IMR-90 (cell line): ENCODE measurements at regions not wholly inside any gene's neighbourhood (a gene's known extent, or its start where the extent isn't known, plus 50 kb on each side); places are given as distances from the start of the nearest gene placed in this dataset.

Experiments
- ATAC-seq: fragments of 200-7000 bp; cut with Tn5 transposase; 2 replicates; pipeline ENCODE4 v1.9.1; 2020; ENCODE audit warnings: low read depth, mild to moderate bottlenecking, moderate library complexity
- BruUV-seq: library from RNA; stranded (reverse); fragments of 400-500 nt; replicated peaks from 2 replicates; lab custom pipeline; 2021; lab: Mats Ljungman, UMichigan
- CTCF ChIA-PET: fragments of 300-600 bp; formaldehyde crosslinking; extraction: SDS; loops from one replicate; lab custom pipeline; 2021; ENCODE audit warnings: antibody characterized with exemption; lab: Yijun Ruan, JAX
- POLR2A ChIA-PET: fragments of 300-600 bp; sonication (Branson Sonifier 250); formaldehyde crosslinking; loops from one replicate; lab custom pipeline; 2022; ENCODE audit warnings: antibody characterized with exemption; ENCODE audit not compliant: unreplicated experiment; lab: Charles Lee
- DNase-seq: peaks from one replicate; pipeline ENCODE4 v3.0.0; 2013
- H2AFZ ChIP-seq: replicated peaks from 2 replicates; pipeline ENCODE3; 2013; ENCODE audit warnings: low read length, mild to moderate bottlenecking; ENCODE audit not compliant: poor library complexity
- H2AK5ac ChIP-seq: 2 replicates; pipeline ENCODE4 v1.6.1; 2013; ENCODE audit warnings: low read depth, low read length, inconsistent platforms
- H2AK9ac ChIP-seq: replicated peaks from 2 replicates; pipeline ENCODE3; 2013; ENCODE audit warnings: mild to moderate bottlenecking, low read depth, low read length, moderate library complexity; ENCODE audit not compliant: poor library complexity
- H2BK120ac ChIP-seq: 2 replicates; pipeline ENCODE4 v1.6.1; 2013; ENCODE audit warnings: low read depth, low read length, inconsistent platforms
- H2BK15ac ChIP-seq: 3 replicates; pipeline ENCODE4 v1.6.1; 2013; ENCODE audit warnings: low read depth, low read length, inconsistent platforms
- H2BK20ac ChIP-seq: 2 replicates; pipeline ENCODE4 v1.6.1; 2013; ENCODE audit warnings: low read depth, mild to moderate bottlenecking, inconsistent platforms, low read length, moderate library complexity
- H2BK5ac ChIP-seq: 2 replicates; pipeline ENCODE4 v1.6.1; 2013; ENCODE audit warnings: mild to moderate bottlenecking, low read depth, low read length, inconsistent platforms; ENCODE audit not compliant: poor library complexity, severe bottlenecking
- H3K14ac ChIP-seq: replicated peaks from 2 replicates; pipeline ENCODE4 v1.6.1; 2013; ENCODE audit warnings: low read depth, low read length, inconsistent platforms
- H3K18ac ChIP-seq: 2 replicates; pipeline ENCODE4 v1.6.1; 2013; ENCODE audit warnings: low read depth, low read length, control low read depth
- H3K23ac ChIP-seq: 2 replicates; pipeline ENCODE4 v1.6.1; 2013; ENCODE audit warnings: low read depth, low read length, inconsistent platforms
- H3K27ac ChIP-seq: 2 replicates; pipeline ENCODE4 v1.5.1; 2013; ENCODE audit warnings: mild to moderate bottlenecking, control low read depth, low read length; ENCODE audit not compliant: insufficient read depth
- H3K27me3 ChIP-seq: 2 replicates; pipeline ENCODE4 v1.6.1; 2013; ENCODE audit warnings: low read length; ENCODE audit not compliant: control insufficient read depth, insufficient read depth
- H3K36me3 ChIP-seq: 2 replicates; pipeline ENCODE4 v1.6.1; 2013; ENCODE audit warnings: low read length, mixed read lengths; ENCODE audit not compliant: control insufficient read depth, insufficient read depth
- H3K4ac ChIP-seq: 2 replicates; pipeline ENCODE4 v1.6.1; 2013; ENCODE audit warnings: low read depth, low read length, inconsistent platforms
- H3K4me1 ChIP-seq: 2 replicates; pipeline ENCODE4 v1.6.1; 2013; ENCODE audit warnings: low read length, mixed read lengths; ENCODE audit not compliant: control insufficient read depth, insufficient read depth
- H3K4me2 ChIP-seq: 2 replicates; pipeline ENCODE4 v1.6.1; 2013; ENCODE audit warnings: low read depth, mild to moderate bottlenecking, control low read depth, low read length, moderate library complexity
- H3K4me3 ChIP-seq: 2 replicates; pipeline ENCODE4 v1.5.1; 2013; ENCODE audit warnings: low read depth, mild to moderate bottlenecking, control low read depth, low read length, moderate library complexity; ENCODE audit not compliant: insufficient read depth
- H3K56ac ChIP-seq: 2 replicates; pipeline ENCODE4 v1.6.1; 2013; ENCODE audit warnings: low read length, inconsistent platforms; ENCODE audit not compliant: insufficient read depth; ENCODE audit errors: extremely low read depth
- H3K79me1 ChIP-seq, 2 experiments: 2 replicates each; pipeline ENCODE4 v1.6.1; 2013; ENCODE audit warnings: low read length in 2 of 2, inconsistent platforms in 1 of 2, low read depth in 1 of 2
- H3K9ac ChIP-seq: 2 replicates; pipeline ENCODE4 v1.6.1; 2013; ENCODE audit warnings: low read depth, low read length, control low read depth
- H3K9me1 ChIP-seq: 2 replicates; pipeline ENCODE4 v1.6.1; 2013; ENCODE audit warnings: low read length, inconsistent platforms; ENCODE audit not compliant: insufficient read depth
- H3K9me3 ChIP-seq: 2 replicates; pipeline ENCODE4 v1.6.1; 2013; ENCODE audit warnings: low read length; ENCODE audit not compliant: control insufficient read depth, insufficient read depth
- H4K20me1 ChIP-seq: 2 replicates; pipeline ENCODE4 v1.6.1; 2013; ENCODE audit warnings: low read length, inconsistent platforms; ENCODE audit not compliant: insufficient read depth
- H4K5ac ChIP-seq: 2 replicates; pipeline ENCODE4 v1.6.1; 2013; ENCODE audit warnings: mild to moderate bottlenecking, low read depth, low read length, control low read depth
- H4K8ac ChIP-seq, 2 experiments: 2 replicates each; pipeline ENCODE4 v1.6.1; 2013; ENCODE audit warnings: low read depth in 2 of 2, low read length in 2 of 2, control low read depth in 1 of 2, inconsistent platforms in 1 of 2
- H4K91ac ChIP-seq: 2 replicates; pipeline ENCODE4 v1.6.1; 2013; ENCODE audit warnings: low read depth, low read length, inconsistent platforms; ENCODE audit not compliant: insufficient read depth
- CTCF ChIP-seq: conservative IDR thresholded peaks from 2 replicates; pipeline ENCODE4 v1.5.1; 2012; ENCODE audit warnings: mild to moderate bottlenecking, low read depth, low read length, improper control_type of control experiment
- ELK1 ChIP-seq: fragments of 150-350 bp; IDR thresholded peaks from 2 replicates; pipeline ENCODE4 v1.6.1; 2016; ENCODE audit warnings: low read depth, mild to moderate bottlenecking, low read length, moderate library complexity, borderline replicate concordance
- MAFK ChIP-seq: IDR thresholded peaks from 2 replicates; pipeline ENCODE4 v1.6.1; 2012; ENCODE audit warnings: low read depth, low read length, improper control_type of control experiment
- RFX5 ChIP-seq: IDR thresholded peaks from 2 replicates; pipeline ENCODE4 v1.8.0; 2012; ENCODE audit warnings: low read depth, mild to moderate bottlenecking, low read length, moderate library complexity
- USF2 ChIP-seq: fragments of 150-350 bp; IDR thresholded peaks from 2 replicates; pipeline ENCODE4 v1.6.1; 2017; ENCODE audit warnings: mild to moderate bottlenecking, antibody characterized with exemption, low read length, low read depth
- WGBS, 2 experiments: methylation state at CpG; one replicate each; pipeline versions ENCODE4 v1.1.5 to v1.1.7; 2013; ENCODE audit warnings: missing lambda C conversion rate in 2 of 2; ENCODE audit not compliant: insufficient read length in 1 of 2; ENCODE audit errors: extremely low coverage in 2 of 2; 5-methylcytosine and 5-hydroxymethylcytosine counted together
- dilution Hi-C: fragments of 300-500 bp; cut with HindIII; formaldehyde crosslinking; loops from one replicate; pipeline ENCODE4 v1.14.3; 2018; ENCODE audit warnings: low sequenced_read_pairs; ENCODE audit not compliant: unreplicated experiment
- in situ Hi-C: fragments of 300-500 bp; cut with MboI; formaldehyde crosslinking; loops from 3 replicates; pipeline ENCODE4 v1.14.3; 2019; ENCODE audit warnings: low sequenced_read_pairs, inconsistent platforms, mixed read lengths
- intact Hi-C: fragments of 100-400 bp; cut with micrococcal nuclease; formaldehyde crosslinking; loops from 2 replicates; pipeline ENCODE4 v1.10.0; 2022

GRCh38 chr1:234728740-234729139 is 118.8 kb upstream of the IRF2BP2 start:
- peak overlapping the region; percentile 85; the same call in 1 of the 2 replicates for H3K4ac ChIP-seq
- TF ChIP-seq MAFK, result no peak
- no peak for TF ChIP-seq RFX5
- no peak for TF ChIP-seq ELK1
- TF ChIP-seq CTCF, result no peak
- no peak for TF ChIP-seq USF2
- dilution Hi-C loops (loop anchor here (25.0 kb wide), 1 partner anchor 109 kb away; no protein-coding TSS in a partner anchor), intact Hi-C loops (no loop called here), in situ Hi-C loops (loop anchor here (5.0 to 10.0 kb wide), 4 partner anchors 44 to 354 kb away; no protein-coding TSS in a partner anchor)
- 0 out of 2 replicates have a peak overlapping the region, but pooled peaks have one; percentile 43 for H4K91ac ChIP-seq
- H3K9me1 ChIP-seq, result peaks cover 50% of the 10 kb centered on the region
- peak overlapping the region; percentile 48 for H2AK9ac ChIP-seq
- no peaks in the 10 kb centered on the region for H3K9me3 ChIP-seq
- POLR2A ChIA-PET, result no interaction called here
- H2BK120ac ChIP-seq, result peak overlapping the region; percentile 81; the same call in 1 of the 2 replicates
- H2BK20ac ChIP-seq, result peak overlapping the region; percentile 89; the same call in 1 of the 2 replicates
- H3K18ac ChIP-seq, result peak overlapping the region; percentile 3; the same call in 1 of the 2 replicates
- 0 out of 4 replicates have a peak, but pooled peaks cover 0 to 6% of the 10 kb centered on the region in 2 experiments for H3K79me1 ChIP-seq
- CTCF ChIA-PET, result no interaction called here
- H2BK15ac ChIP-seq, result peak overlapping the region; percentile 85; the same call in 2 of the 3 replicates
- H4K5ac ChIP-seq, result no peak overlapping the region
- no peaks in the 10 kb centered on the region for H3K36me3 ChIP-seq
- H2BK5ac ChIP-seq, result no peak overlapping the region
- no peak overlapping the region for H3K4me3 ChIP-seq
- no peaks in the 10 kb centered on the region for H3K27me3 ChIP-seq
- H3K14ac ChIP-seq, result peak overlapping the region; percentile 72; the same call in 1 of the 2 replicates
- H3K56ac ChIP-seq, result no peak overlapping the region
- no peak overlapping the region for H3K23ac ChIP-seq
- BruUV-seq, result no TSS peak
- peak overlapping the region; percentile 71 for H2AK5ac ChIP-seq
- peaks cover 45% of the 10 kb centered on the region for H3K4me1 ChIP-seq
- H4K8ac ChIP-seq, result no peak overlapping the region
- no peaks in the 10 kb centered on the region for H4K20me1 ChIP-seq
- H3K4me2 ChIP-seq, result no peak overlapping the region
- ATAC-seq (no peak), DNase-seq (no peak)
- H2AFZ ChIP-seq, result no peak overlapping the region
- H3K27ac ChIP-seq, result no peak overlapping the region
- 80% methylated on average over 1 of the region's 12 CpGs; no CpG with 5 or more reads in 1 of the 2 experiments for WGBS, 2 experiments
- no peak overlapping the region for H3K9ac ChIP-seq
